ENCODE measurements at regions not wholly inside any gene's neighbourhood (a gene's known extent, or its start where the extent isn't known, plus 50 kb on each side); places are given as distances from the start of the nearest gene placed in this dataset.

DNA sequence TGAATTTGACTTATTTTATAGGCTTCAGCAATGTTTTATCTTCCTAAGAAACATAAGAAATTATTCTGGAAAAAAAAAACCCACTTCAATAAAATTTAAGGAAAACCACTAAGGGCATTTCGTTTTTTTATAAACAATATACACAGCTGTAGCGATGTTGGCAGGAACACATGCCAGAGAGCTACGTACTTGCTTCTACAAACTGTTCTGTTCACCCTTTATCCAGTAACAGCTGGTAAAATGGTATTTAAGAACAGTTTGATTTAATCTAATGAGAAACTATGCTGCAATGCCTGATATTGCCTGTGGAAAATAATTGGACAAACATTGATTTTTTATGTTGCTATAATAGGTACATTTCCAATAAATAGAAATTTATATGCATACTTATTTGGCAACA, 137.2 kb upstream of the DACH1 start:
- TF ChIP-seq, protein P1, sequence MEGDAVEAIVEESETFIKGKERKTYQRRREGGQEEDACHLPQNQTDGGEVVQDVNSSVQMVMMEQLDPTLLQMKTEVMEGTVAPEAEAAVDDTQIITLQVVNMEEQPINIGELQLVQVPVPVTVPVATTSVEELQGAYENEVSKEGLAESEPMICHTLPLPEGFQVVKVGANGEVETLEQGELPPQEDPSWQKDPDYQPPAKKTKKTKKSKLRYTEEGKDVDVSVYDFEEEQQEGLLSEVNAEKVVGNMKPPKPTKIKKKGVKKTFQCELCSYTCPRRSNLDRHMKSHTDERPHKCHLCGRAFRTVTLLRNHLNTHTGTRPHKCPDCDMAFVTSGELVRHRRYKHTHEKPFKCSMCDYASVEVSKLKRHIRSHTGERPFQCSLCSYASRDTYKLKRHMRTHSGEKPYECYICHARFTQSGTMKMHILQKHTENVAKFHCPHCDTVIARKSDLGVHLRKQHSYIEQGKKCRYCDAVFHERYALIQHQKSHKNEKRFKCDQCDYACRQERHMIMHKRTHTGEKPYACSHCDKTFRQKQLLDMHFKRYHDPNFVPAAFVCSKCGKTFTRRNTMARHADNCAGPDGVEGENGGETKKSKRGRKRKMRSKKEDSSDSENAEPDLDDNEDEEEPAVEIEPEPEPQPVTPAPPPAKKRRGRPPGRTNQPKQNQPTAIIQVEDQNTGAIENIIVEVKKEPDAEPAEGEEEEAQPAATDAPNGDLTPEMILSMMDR (IDR thresholded peaks at IDR 0.05; ENCODE audit: low read length) = no peak
- no peak for TF ChIP-seq EZH2 (IDR thresholded peaks at IDR 0.05; ENCODE audit: borderline replicate concordance, low read length)

Measured in OCI-LY1 (cell line).